Left lobe of liver (tissue), 2 donors: ENCODE measurements at regions not wholly inside any gene's neighbourhood (a gene's known extent, or its start where the extent isn't known, plus 50 kb on each side); places are given as distances from the start of the nearest gene placed in this dataset.
"Not testable (repeated sequence)": the region's sequence is repeated elsewhere in the genome, so short reads cannot be mapped to it uniquely, and the experiment has no call there.

Experiments
- ATAC-seq: fragments of 200-7000 bp; cut with Tn5 transposase; one replicate; pipeline ENCODE4 v1.9.1; 2020; ENCODE audit warnings: mild to moderate bottlenecking, moderate library complexity
- DNase-seq: peaks from one replicate; pipeline ENCODE4 v3.0.0-alpha.2; 2020; ENCODE audit warnings: low spot score
- donor health status: DM: no; HTN: no; CAD: no; lungs with moderate emphysema.
- donor health status: DM: no; HTN: yes; CAD: no.

DNA sequence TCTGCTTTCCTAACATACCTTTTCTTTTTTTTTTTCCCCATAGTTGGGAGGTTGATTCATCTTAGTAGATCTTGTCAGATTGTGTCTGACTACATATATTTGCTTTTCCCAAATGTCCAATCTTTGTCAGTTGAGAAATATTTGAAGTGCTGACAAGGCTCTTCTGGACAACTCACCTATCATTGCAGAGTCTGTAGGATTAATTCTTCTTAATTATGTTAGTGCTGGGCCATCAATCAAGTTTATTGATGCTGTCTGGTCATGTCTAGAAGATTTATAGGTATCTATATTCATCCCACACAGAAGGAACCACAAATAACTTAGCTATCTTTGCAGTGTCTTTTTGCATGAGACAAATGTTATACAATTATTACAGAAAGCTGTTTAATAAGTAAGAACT lies 310.6 kb downstream of the ACTR3B start:
- no peak for ATAC-seq
- no peak for DNase-seq

- ATAC-seq = no peak
- DNase-seq = no peak
These were observed 313.3 kb downstream of the ACTR3B start for GRCh38 chr7:153072806-153073205.

GRCh38 chr7:153076289-153076688 lies 316.7 kb downstream of the ACTR3B start:
- not testable (repeated sequence) for DNase-seq, ATAC-seq

GRCh38 chr7:153081496-153081895 lies 321.9 kb downstream of the ACTR3B start:
- DNase-seq = no peak
- no peak for ATAC-seq

GRCh38 chr7:153084278-153084677 lies 324.7 kb downstream of the ACTR3B start:
- ATAC-seq (no peak), DNase-seq (no peak)

GRCh38 chr7:153087498-153087897 lies 327.9 kb downstream of the ACTR3B start:
- ATAC-seq = no peak
- no peak for DNase-seq

- DNase-seq (no peak), ATAC-seq (no peak)
These were observed 329.0 kb downstream of the ACTR3B start for GRCh38 chr7:153088601-153089000.

DNA sequence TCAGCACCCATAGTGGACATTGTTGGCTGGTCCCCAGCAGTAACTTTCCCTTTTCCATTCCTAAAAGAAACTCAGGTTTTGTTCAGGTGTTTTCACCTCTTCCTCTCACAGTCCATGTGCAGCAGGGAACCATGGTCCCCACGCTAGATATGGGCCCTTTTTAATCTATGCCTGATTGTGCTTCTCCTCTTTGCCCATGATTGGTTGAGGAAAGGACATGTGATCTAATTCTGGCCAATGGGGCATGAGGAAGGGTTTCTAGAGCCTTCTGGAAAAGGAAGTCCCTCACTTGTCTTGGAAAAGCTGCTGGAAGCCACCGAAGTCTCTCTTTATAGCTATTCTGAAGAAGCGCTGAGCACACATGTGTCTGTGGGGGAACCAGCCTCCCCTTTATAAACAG lies 330.7 kb downstream of the ACTR3B start:
- no peak for ATAC-seq
- no peak for DNase-seq

- DNase-seq (no peak), ATAC-seq (no peak)
These were observed 331.2 kb downstream of the ACTR3B start for GRCh38 chr7:153090764-153091163.

DNA sequence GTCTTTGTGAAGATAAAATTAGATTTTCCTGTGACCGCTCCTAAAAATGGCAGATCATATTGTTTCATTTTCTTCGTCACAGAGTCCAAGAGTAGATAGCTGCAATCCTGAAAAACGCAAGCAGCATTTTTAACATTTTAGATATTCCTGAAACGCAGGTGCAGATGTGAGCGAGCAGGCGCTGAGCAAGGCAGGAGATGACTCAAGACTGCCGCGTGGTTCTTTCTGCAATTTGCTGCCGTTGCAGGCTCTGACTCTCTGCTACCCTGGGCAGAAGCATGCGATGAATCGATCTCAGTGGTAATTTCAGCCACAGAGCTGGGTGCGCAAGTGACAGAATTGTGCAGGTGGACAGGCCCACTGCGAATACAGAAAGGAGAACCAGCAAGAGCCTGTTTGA lies 331.9 kb downstream of the ACTR3B start:
- no peak for DNase-seq
- no peak for ATAC-seq

DNA sequence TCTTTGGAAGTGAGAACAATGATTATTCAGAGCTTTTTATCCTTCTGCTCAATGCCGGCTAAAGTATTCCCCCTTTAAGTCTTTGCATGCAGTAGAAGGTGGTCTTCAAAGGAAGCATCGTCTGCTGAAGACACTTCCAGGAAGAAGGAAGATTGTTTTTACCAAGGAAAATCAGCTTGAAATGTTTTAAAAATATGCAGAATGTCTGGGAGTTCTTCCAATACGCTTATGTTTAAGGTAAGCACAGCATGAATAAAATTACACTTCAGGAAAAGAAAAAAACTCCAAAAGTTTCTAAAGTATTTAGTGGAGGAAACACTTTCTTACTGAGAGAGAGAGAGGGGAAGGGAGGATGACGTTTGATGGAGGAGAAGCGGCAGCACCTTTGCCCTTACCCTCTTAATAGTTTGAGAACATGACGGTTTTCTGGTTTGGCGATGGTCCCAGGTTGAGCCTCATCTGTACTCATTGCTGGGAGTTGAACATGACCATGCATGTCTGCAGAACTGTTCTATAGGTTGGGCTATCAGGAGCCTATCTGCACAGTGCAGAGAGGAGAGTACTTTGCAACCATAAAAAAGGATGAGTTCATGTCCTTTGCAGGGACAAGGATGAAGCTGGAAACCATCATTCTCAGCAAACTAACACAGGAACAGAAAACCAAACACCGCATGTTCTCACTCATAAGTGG lies 338.1 kb downstream of the ACTR3B start:
- ATAC-seq (no peak), DNase-seq (no peak)

- no peak for ATAC-seq
These were observed 339.7 kb downstream of the ACTR3B start for GRCh38 chr7:153099235-153099634.

GRCh38 chr7:153100691-153101237 lies 341.2 kb downstream of the ACTR3B start:
- ATAC-seq (no peak), DNase-seq (no peak)

More at GRCh38 chr7:153099235-153099634, 339.7 kb downstream of the ACTR3B start:
- DNase-seq = no peak

GRCh38 chr7:153103202-153103601 lies 343.6 kb downstream of the ACTR3B start:
- ATAC-seq (no peak), DNase-seq (no peak)

DNA sequence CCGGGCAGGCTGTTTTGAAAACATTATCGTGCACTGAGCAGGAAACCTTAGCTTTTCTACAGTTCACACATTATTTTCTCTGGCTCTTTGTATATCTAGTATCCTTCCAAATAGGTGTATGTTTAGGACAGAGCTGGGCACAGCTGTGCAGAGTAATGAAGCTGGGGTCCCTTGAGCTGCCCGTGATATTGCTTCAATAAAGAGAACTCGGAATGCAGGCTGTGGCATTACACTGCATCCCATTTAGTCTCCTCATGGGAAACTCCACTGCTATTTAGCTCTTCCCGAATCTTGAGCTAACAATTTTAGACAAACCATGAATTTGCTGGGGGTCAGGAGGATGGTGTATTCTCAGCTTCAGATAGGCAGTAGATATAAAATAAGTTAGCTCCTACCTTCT lies 348.3 kb downstream of the ACTR3B start:
- no peak for DNase-seq
- no peak for ATAC-seq

GRCh38 chr7:153109566-153109965 lies 350.0 kb downstream of the ACTR3B start:
- ATAC-seq (no peak), DNase-seq (no peak)

DNA sequence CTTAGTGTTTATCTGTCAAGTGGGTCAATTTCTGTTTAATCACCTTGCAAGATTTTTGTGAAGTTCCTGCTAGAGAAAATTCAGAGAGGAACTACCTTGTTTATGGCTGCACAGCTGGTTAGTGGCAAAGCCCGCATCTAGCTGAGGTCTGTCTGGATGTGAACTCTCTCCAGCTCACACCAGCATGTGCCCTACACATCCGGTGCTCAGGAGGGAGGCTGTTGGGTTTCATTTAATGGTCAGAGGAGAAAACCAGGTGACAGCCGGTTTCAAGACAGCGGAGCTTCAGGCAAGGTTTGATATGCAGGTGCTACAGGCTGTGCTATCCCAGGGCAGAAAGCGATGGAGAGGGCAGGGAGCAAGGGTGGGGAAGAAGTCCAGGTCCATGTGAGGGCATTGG lies 351.1 kb downstream of the ACTR3B start:
- no peak for DNase-seq
- ATAC-seq = no peak

GRCh38 chr7:153122255-153122654 lies 362.7 kb downstream of the ACTR3B start:
- DNase-seq, ATAC-seq: not testable (repeated sequence)

GRCh38 chr7:153130052-153130451 lies 370.5 kb downstream of the ACTR3B start:
- ATAC-seq (no peak), DNase-seq (no peak)

- no peak for ATAC-seq
These were observed 392.2 kb downstream of the ACTR3B start for GRCh38 chr7:153151766-153152165.

DNA sequence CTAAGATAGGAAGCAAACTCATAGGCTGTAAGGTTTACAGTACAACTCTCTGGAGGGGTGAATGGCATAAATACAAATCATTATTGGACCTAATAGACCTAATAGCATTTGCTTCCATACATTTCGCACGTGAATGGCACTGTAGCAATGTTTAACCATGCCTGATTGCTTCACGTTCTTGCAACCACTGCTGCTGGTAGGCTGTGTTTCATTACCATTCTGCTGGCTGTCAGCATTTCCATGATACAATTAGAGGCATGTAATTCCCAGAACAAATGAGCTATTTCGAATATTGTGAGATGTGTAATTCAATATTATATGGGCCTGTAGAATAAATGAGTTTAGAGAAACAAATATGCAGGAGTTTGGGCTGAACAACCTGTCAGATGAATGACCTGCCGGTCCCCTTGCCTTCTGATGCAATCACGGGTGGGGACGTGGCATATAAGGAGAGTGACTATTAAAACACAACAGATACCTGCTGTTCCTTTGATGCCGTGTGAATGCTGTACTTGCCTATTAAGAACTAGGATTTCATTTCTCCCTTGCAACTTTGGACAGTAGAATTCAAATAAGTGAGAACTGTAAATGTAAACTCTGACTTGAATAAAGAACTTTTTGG lies 393.4 kb downstream of the ACTR3B start:
- ATAC-seq = no peak
- no peak for DNase-seq

More at GRCh38 chr7:153151766-153152165, 392.2 kb downstream of the ACTR3B start:
- DNase-seq = no peak

GRCh38 chr7:153158149-153158548 lies 398.6 kb downstream of the ACTR3B start:
- DNase-seq (no peak), ATAC-seq (no peak)
